H9 (cell line): ENCODE measurements at regions not wholly inside any gene's neighbourhood (a gene's known extent, or its start where the extent isn't known, plus 50 kb on each side); places are given as distances from the start of the nearest gene placed in this dataset.

Experiments used
- DNase-seq: peaks from one replicate; pipeline ENCODE4 v3.0.0-alpha.2; 2017
- H2AFZ ChIP-seq: one replicate; pipeline ENCODE4 v1.6.1; 2013; ENCODE audit warnings: mild to moderate bottlenecking, low read length, control low read depth, moderate library complexity
- H2AK5ac ChIP-seq: 2 replicates; pipeline ENCODE4 v1.6.1; 2013; ENCODE audit warnings: low read length, control low read depth, mixed read lengths; ENCODE audit not compliant: insufficient read length
- H2BK120ac ChIP-seq: one replicate; pipeline ENCODE4 v1.6.1; 2013; ENCODE audit warnings: low read depth, mild to moderate bottlenecking, low read length, control low read depth, inconsistent platforms; ENCODE audit not compliant: poor library complexity, severe bottlenecking
- H2BK12ac ChIP-seq: 2 replicates; pipeline ENCODE4 v1.6.1; 2013; ENCODE audit warnings: low read length, control low read depth, mixed read lengths, low read depth; ENCODE audit not compliant: insufficient read length
- H2BK15ac ChIP-seq: 2 replicates; pipeline ENCODE4 v1.6.1; 2013; ENCODE audit warnings: low read depth, low read length, control low read depth
- H2BK20ac ChIP-seq: one replicate; pipeline ENCODE4 v1.6.1; 2013; ENCODE audit warnings: low read depth, mild to moderate bottlenecking, low read length, control low read depth, inconsistent platforms; ENCODE audit not compliant: poor library complexity, severe bottlenecking
- H2BK5ac ChIP-seq: 2 replicates; pipeline ENCODE4 v1.6.1; 2013; ENCODE audit warnings: low read length, control low read depth, mixed read lengths; ENCODE audit not compliant: insufficient read length
- H3K14ac ChIP-seq: 2 replicates; pipeline ENCODE4 v1.6.1; 2013; ENCODE audit warnings: low read length, control low read depth; ENCODE audit not compliant: insufficient read depth
- H3K18ac ChIP-seq: 2 replicates; pipeline ENCODE4 v1.6.1; 2013; ENCODE audit warnings: low read depth, mild to moderate bottlenecking, mixed read lengths, low read length, control low read depth; ENCODE audit not compliant: insufficient read length
- H3K23ac ChIP-seq: 2 replicates; pipeline ENCODE4 v1.6.1; 2013; ENCODE audit warnings: low read length, control low read depth, mixed read lengths, low read depth; ENCODE audit not compliant: insufficient read length
- H3K23me2 ChIP-seq: 2 replicates; pipeline ENCODE4 v1.6.1; 2013; ENCODE audit warnings: low read depth, mild to moderate bottlenecking, mixed read lengths, low read length, control low read depth; ENCODE audit not compliant: insufficient read length, poor library complexity, severe bottlenecking
- H3K27ac ChIP-seq: 2 replicates; pipeline ENCODE4 v1.5.1; 2013; ENCODE audit warnings: low read length, control low read depth, mixed read lengths, low read depth; ENCODE audit not compliant: insufficient read length
- H3K27me3 ChIP-seq: 2 replicates; pipeline ENCODE4 v1.6.1; 2013; ENCODE audit warnings: low read length, control low read depth, inconsistent platforms; ENCODE audit not compliant: insufficient read depth
- H3K4ac ChIP-seq: 2 replicates; pipeline ENCODE4 v1.6.1; 2013; ENCODE audit warnings: low read depth, mild to moderate bottlenecking, control low read depth, inconsistent platforms, low read length, moderate library complexity
- H3K4me1 ChIP-seq: 2 replicates; pipeline ENCODE4 v1.6.1; 2013; ENCODE audit warnings: low read length, control low read depth, inconsistent platforms; ENCODE audit not compliant: insufficient read depth
- H3K4me2 ChIP-seq: 2 replicates; pipeline ENCODE4 v1.6.1; 2013; ENCODE audit warnings: low read length, control low read depth, mixed read lengths; ENCODE audit not compliant: insufficient read length, insufficient read depth
- H3K56ac ChIP-seq: 2 replicates; pipeline ENCODE4 v1.6.1; 2013; ENCODE audit warnings: low read depth, mild to moderate bottlenecking, mixed read lengths, low read length, control low read depth; ENCODE audit not compliant: insufficient read length
- H3K79me1 ChIP-seq: 2 replicates; pipeline ENCODE4 v1.6.1; 2013; ENCODE audit warnings: low read depth, mild to moderate bottlenecking, moderate library complexity, low read length, control low read depth, inconsistent platforms; ENCODE audit not compliant: insufficient read depth, poor library complexity, severe bottlenecking
- H3K79me2 ChIP-seq: 2 replicates; pipeline ENCODE4 v1.6.1; 2013; ENCODE audit warnings: low read length, control low read depth, inconsistent platforms; ENCODE audit not compliant: insufficient read depth
- H3K9ac ChIP-seq: 2 replicates; pipeline ENCODE4 v1.6.1; 2013; ENCODE audit warnings: low read length, control low read depth, mixed read lengths; ENCODE audit not compliant: insufficient read length; ENCODE audit errors: extremely low read depth
- H3K9me3 ChIP-seq: one replicate; pipeline ENCODE4 v1.6.1; 2013; ENCODE audit warnings: low read depth, low read length, inconsistent platforms; ENCODE audit not compliant: control insufficient read depth
- H3T11ph ChIP-seq: one replicate; pipeline ENCODE4 v1.6.1; 2013; ENCODE audit warnings: mild to moderate bottlenecking, low read length, control low read depth, inconsistent platforms
- H4K20me1 ChIP-seq: one replicate; pipeline ENCODE4 v1.6.1; 2013; ENCODE audit not compliant: control insufficient read depth, insufficient read length, insufficient read depth
- H4K5ac ChIP-seq: 2 replicates; pipeline ENCODE4 v1.6.1; 2013; ENCODE audit warnings: low read depth, mild to moderate bottlenecking, mixed read lengths, low read length, control low read depth; ENCODE audit not compliant: insufficient read length
- H4K8ac ChIP-seq: replicated peaks from 2 replicates; pipeline ENCODE4 v1.6.1; 2013; ENCODE audit warnings: low read length, control low read depth, mixed read lengths, low read depth; ENCODE audit not compliant: insufficient read length
- H4K91ac ChIP-seq: 2 replicates; pipeline ENCODE4 v1.6.1; 2013; ENCODE audit warnings: low read depth, mild to moderate bottlenecking, moderate library complexity, mixed read lengths, low read length, control low read depth; ENCODE audit not compliant: insufficient read length
- H3K27ac Mint-ChIP-seq, 3 experiments: 2 replicates in 2 of 3; 3 replicates in 1 of 3; pipeline ENCODE4 v1.8.0; 2020 to 2021; ENCODE audit warnings: mixed read lengths in 3 of 3, mild to moderate bottlenecking in 1 of 3, moderate library complexity in 1 of 3
- H3K27me3 Mint-ChIP-seq: 2 replicates; pipeline ENCODE4 v1.8.0; 2021; ENCODE audit warnings: low read depth, mild to moderate bottlenecking, moderate library complexity, mixed read lengths
- H3K36me3 Mint-ChIP-seq, 3 experiments: 2 replicates in 2 of 3; 3 replicates in 1 of 3; pipeline ENCODE4 v1.8.0; 2020 to 2021; ENCODE audit warnings: low read depth in 3 of 3, mixed read lengths in 3 of 3; ENCODE audit not compliant: insufficient read depth in 1 of 3
- H3K4me1 Mint-ChIP-seq, 2 experiments: 2 replicates each; pipeline ENCODE4 v1.8.0; 2020; ENCODE audit warnings: mixed read lengths in 2 of 2
- H3K4me3 Mint-ChIP-seq, 2 experiments: 2 replicates in 1 of 2; 3 replicates in 1 of 2; pipeline ENCODE4 v1.8.0; 2020 to 2021; ENCODE audit warnings: mild to moderate bottlenecking in 2 of 2, mixed read lengths in 2 of 2, moderate library complexity in 1 of 2
- H3K9me3 Mint-ChIP-seq, 2 experiments: 2 replicates in 1 of 2; 3 replicates in 1 of 2; pipeline ENCODE4 v1.8.0; 2020; ENCODE audit warnings: mild to moderate bottlenecking in 2 of 2, mixed read lengths in 2 of 2, moderate library complexity in 1 of 2
- CTCF ChIP-seq: fragments of 200-600 bp; sonication (generic); conservative IDR thresholded peaks from 3 replicates; pipeline ENCODE4 v1.8.0; 2021; ENCODE audit warnings: antibody characterized with exemption, mild to moderate bottlenecking
- WGBS: extraction: QIAGEN DNeasy Blood & Tissue Kit; methylation state at CpG from one replicate; pipeline ENCODE4 v1.1.7; 2013; ENCODE audit warnings: missing lambda C conversion rate, low lambda C conversion rate, mixed read lengths; ENCODE audit not compliant: insufficient read length; ENCODE audit errors: extremely low coverage; 5-methylcytosine and 5-hydroxymethylcytosine counted together

DNA sequence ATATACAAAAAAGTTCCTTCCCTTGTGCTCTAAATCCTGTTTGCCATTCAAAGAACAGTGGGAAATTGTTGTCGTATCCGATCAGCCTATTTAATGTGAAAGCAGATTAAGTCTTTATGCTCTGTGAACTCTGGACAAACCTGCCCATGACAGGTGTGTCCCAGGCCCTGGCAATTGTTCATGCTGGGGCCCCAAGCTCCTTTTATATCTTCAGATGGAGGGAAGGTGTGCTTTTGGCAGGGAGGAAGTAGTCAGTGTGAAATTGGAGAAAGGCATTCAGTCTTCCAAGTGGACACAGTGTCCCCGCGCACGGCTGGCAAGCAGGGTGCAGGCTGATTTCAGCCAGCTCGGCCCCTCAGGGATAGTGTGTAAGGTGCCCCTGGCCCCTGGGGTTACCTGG lies 135.1 kb upstream of the F3 start:
- no peak overlapping the region for H3K56ac ChIP-seq
- no peak overlapping the region for H4K8ac ChIP-seq
- H4K20me1 ChIP-seq: no peaks in the 10 kb centered on the region
- H3K9ac ChIP-seq: no peak overlapping the region
- H3T11ph ChIP-seq: no peak overlapping the region
- DNase-seq: no peak
- H4K5ac ChIP-seq: no peak overlapping the region
- no peak overlapping the region for H2AK5ac ChIP-seq
- no peak for TF ChIP-seq CTCF
- H3K27ac Mint-ChIP-seq: no peak overlapping the region
- no peaks in the 10 kb centered on the region for H3K79me2 ChIP-seq
- H3K23me2 ChIP-seq: no peaks in the 10 kb centered on the region
- no peak overlapping the region for H3K27ac ChIP-seq
- no peak overlapping the region for H2AFZ ChIP-seq
- no peak overlapping the region for H3K4ac ChIP-seq
- no peaks in the 10 kb centered on the region; the same call in 1 of the 2 replicates for H3K27me3 Mint-ChIP-seq
- no peaks in the 10 kb centered on the region for H3K27me3 ChIP-seq
- H2BK12ac ChIP-seq: no peak overlapping the region
- H3K18ac ChIP-seq: no peak overlapping the region
- WGBS: no CpG with 5 or more reads among the region's 6 CpGs
- H3K79me1 ChIP-seq: no peaks in the 10 kb centered on the region
- H2BK120ac ChIP-seq: no peak overlapping the region
- no peaks in the 10 kb centered on the region for H3K4me1 ChIP-seq
- H3K36me3 Mint-ChIP-seq: peaks cover 0 to 4% (median 3%) of the 10 kb centered on the region in 3 experiments; a peak in 4 of 7 replicates
- no peak overlapping the region for H2BK15ac ChIP-seq
- H2BK20ac ChIP-seq: no peak overlapping the region
- H3K4me3 Mint-ChIP-seq: no peak overlapping the region
- H3K9me3 Mint-ChIP-seq: peaks cover 0 to 1% of the 10 kb centered on the region in 2 experiments; a peak in 3 of 5 replicates
- peaks cover 16 to 19% of the 10 kb centered on the region in 2 experiments for H3K4me1 Mint-ChIP-seq
- no peak overlapping the region for H3K4me2 ChIP-seq
- no peaks in the 10 kb centered on the region for H3K9me3 ChIP-seq
- H4K91ac ChIP-seq: no peak overlapping the region
- H3K23ac ChIP-seq: no peak overlapping the region
- H2BK5ac ChIP-seq: no peak overlapping the region
- no peak overlapping the region for H3K14ac ChIP-seq
